SK-N-MC (cell line): ENCODE measurements at regions not wholly inside any gene's neighbourhood (a gene's known extent, or its start where the extent isn't known, plus 50 kb on each side); places are given as distances from the start of the nearest gene placed in this dataset.

Experiments
- DNase-seq: peaks from one replicate; pipeline ENCODE4 v3.0.0-alpha.2; 2011; ENCODE audit warnings: low read depth, low spot score
- H3K27ac ChIP-seq: fragments of 200-600 bp; sonication (generic); 2 replicates; pipeline ENCODE4 v1.5.1; 2016; ENCODE audit warnings: mixed run types
- H3K36me3 ChIP-seq: fragments of 200-600 bp; sonication (generic); 2 replicates; pipeline ENCODE4 v1.6.1; 2017; ENCODE audit warnings: antibody characterized with exemption, low read length, mixed read lengths; ENCODE audit not compliant: insufficient read depth
- H3K4me3 ChIP-seq: fragments of 200-600 bp; sonication (generic); 2 replicates; pipeline ENCODE4 v1.5.1; 2016
- H3K9ac ChIP-seq: fragments of 200-600 bp; sonication (generic); 2 replicates; pipeline ENCODE4 v1.8.0; 2017; ENCODE audit warnings: mixed run types, mixed read lengths; ENCODE audit not compliant: insufficient read length
- H3K9me3 ChIP-seq: fragments of 200-600 bp; sonication (generic); 2 replicates; pipeline ENCODE4 v1.6.1; 2017; ENCODE audit warnings: low read depth, mild to moderate bottlenecking, antibody characterized with exemption, low read length, moderate library complexity, mixed read lengths
- EZH2 ChIP-seq: fragments of 200-600 bp; sonication (generic); IDR thresholded peaks from one replicate; pipeline ENCODE4 v1.6.1; 2017; ENCODE audit warnings: antibody characterized with exemption
- FOXP2 ChIP-seq: optimal IDR thresholded peaks from 2 replicates; pipeline ENCODE3; 2011; ENCODE audit warnings: mild to moderate bottlenecking, moderate library complexity; ENCODE audit not compliant: insufficient read depth; ENCODE audit errors: extremely low read length, control extremely low read depth
- POLR2AphosphoS5 ChIP-seq: IDR thresholded peaks from 2 replicates; pipeline ENCODE4 v1.6.1; 2012; ENCODE audit warnings: mild to moderate bottlenecking, low read depth, low read length, borderline replicate concordance

GRCh38 chr4:104064646-104065577 is 345.1 kb upstream of the TACR3 start:
- peak; percentile 42 for DNase-seq
- H3K4me3 ChIP-seq: no peak overlapping the region
- no peaks in the 10 kb centered on the region for H3K36me3 ChIP-seq
- H3K9me3 ChIP-seq: no peaks in the 10 kb centered on the region
- H3K27ac ChIP-seq: no peak overlapping the region
- TF ChIP-seq POLR2AphosphoS5 (no peak), EZH2 (no peak), FOXP2 (no peak)
- H3K9ac ChIP-seq: no peak overlapping the region

- TF ChIP-seq FOXP2: no peak
- no peak for TF ChIP-seq POLR2AphosphoS5
- TF ChIP-seq EZH2: no peak
- no peak overlapping the region for H3K9ac ChIP-seq
- H3K4me3 ChIP-seq: no peak overlapping the region
Observed at GRCh38 chr4:104063341-104063740, 343.6 kb upstream of the TACR3 start.

GRCh38 chr4:104044369-104044768 is 324.6 kb upstream of the TACR3 start:
- Histone ChIP-seq H3K9ac (no peak overlapping the region), H3K4me3 (no peak overlapping the region), H3K27ac (no peak overlapping the region), H3K36me3 (no peaks in the 10 kb centered on the region), H3K9me3 (no peaks in the 10 kb centered on the region)
- TF ChIP-seq FOXP2 (no peak), POLR2AphosphoS5 (no peak), EZH2 (no peak)
- DNase-seq: no peak

More at GRCh38 chr4:104063341-104063740, 343.6 kb upstream of the TACR3 start:
- no peak overlapping the region for H3K27ac ChIP-seq
- H3K9me3 ChIP-seq: no peaks in the 10 kb centered on the region
- H3K36me3 ChIP-seq: no peaks in the 10 kb centered on the region
- no peak for DNase-seq

GRCh38 chr4:104032896-104033295 is 313.1 kb upstream of the TACR3 start:
- Histone ChIP-seq H3K27ac (no peak overlapping the region), H3K9me3 (no peaks in the 10 kb centered on the region), H3K9ac (no peak overlapping the region), H3K4me3 (no peak overlapping the region), H3K36me3 (no peaks in the 10 kb centered on the region)
- no peak for DNase-seq
- no peak for TF ChIP-seq POLR2AphosphoS5
- TF ChIP-seq EZH2: no peak
- no peak for TF ChIP-seq FOXP2

GRCh38 chr4:104025251-104025650 is 305.5 kb upstream of the TACR3 start:
- Histone ChIP-seq H3K9ac (no peak overlapping the region), H3K9me3 (no peaks in the 10 kb centered on the region), H3K27ac (no peak overlapping the region), H3K36me3 (no peaks in the 10 kb centered on the region), H3K4me3 (no peak overlapping the region)
- TF ChIP-seq FOXP2 (no peak), EZH2 (no peak), POLR2AphosphoS5 (no peak)
- DNase-seq: no peak

GRCh38 chr4:104022831-104023230 is 303.0 kb upstream of the TACR3 start:
- TF ChIP-seq POLR2AphosphoS5 (no peak), EZH2 (no peak), FOXP2 (no peak)
- no peak for DNase-seq
- Histone ChIP-seq H3K9ac (no peak overlapping the region), H3K4me3 (no peak overlapping the region), H3K9me3 (no peaks in the 10 kb centered on the region), H3K27ac (no peak overlapping the region), H3K36me3 (no peaks in the 10 kb centered on the region)

- Histone ChIP-seq H3K9ac (no peak overlapping the region), H3K27ac (no peak overlapping the region), H3K9me3 (no peaks in the 10 kb centered on the region), H3K4me3 (no peak overlapping the region), H3K36me3 (no peaks in the 10 kb centered on the region)
- TF ChIP-seq POLR2AphosphoS5 (no peak), EZH2 (no peak), FOXP2 (no peak)
- DNase-seq: no peak
Observed at GRCh38 chr4:104022226-104022625, 302.4 kb upstream of the TACR3 start.

- Histone ChIP-seq H3K4me3 (no peak overlapping the region), H3K9ac (no peak overlapping the region), H3K9me3 (no peaks in the 10 kb centered on the region), H3K27ac (no peak overlapping the region), H3K36me3 (no peaks in the 10 kb centered on the region)
- TF ChIP-seq EZH2: no peak
- TF ChIP-seq POLR2AphosphoS5: no peak
- TF ChIP-seq FOXP2: no peak
- no peak for DNase-seq
Observed at GRCh38 chr4:104020641-104021040, 300.9 kb upstream of the TACR3 start.
